GM19035 (cell line): ENCODE measurements at regions not wholly inside any gene's neighbourhood (a gene's known extent, or its start where the extent isn't known, plus 50 kb on each side); places are given as distances from the start of the nearest gene placed in this dataset.

Source experiments
- ATAC-seq: cut with Tn5 transposase; IDR thresholded peaks from one replicate; pipeline ENCODE4 v1.9.1; 2021; ENCODE audit not compliant: unreplicated experiment

GRCh38 chr16:66220702-66221101 is 145.8 kb upstream of the CDH5 start:
- no peak for ATAC-seq

- ATAC-seq, result no peak
These were observed 147.0 kb upstream of the CDH5 start for GRCh38 chr16:66219491-66219890.

GRCh38 chr16:66212428-66212827 is 154.1 kb upstream of the CDH5 start:
- ATAC-seq, result no peak

GRCh38 chr16:66211651-66212050 is 154.8 kb upstream of the CDH5 start:
- no peak for ATAC-seq

GRCh38 chr16:66207883-66208265 is 158.6 kb upstream of the CDH5 start:
- no peak for ATAC-seq

- ATAC-seq, result no peak
These were observed 159.2 kb upstream of the CDH5 start for GRCh38 chr16:66207139-66207882.

GRCh38 chr16:66206363-66206762 is 160.1 kb upstream of the CDH5 start:
- ATAC-seq, result no peak

- no peak for ATAC-seq
These were observed 160.9 kb upstream of the CDH5 start for GRCh38 chr16:66205287-66206231.

GRCh38 chr16:66204756-66205155 is 161.7 kb upstream of the CDH5 start:
- no peak for ATAC-seq

GRCh38 chr16:66203476-66203875 is 163.0 kb upstream of the CDH5 start:
- no peak for ATAC-seq

- ATAC-seq, result no peak
These were observed 167.3 kb upstream of the CDH5 start for GRCh38 chr16:66199189-66199588.

GRCh38 chr16:66198641-66199040 is 167.8 kb upstream of the CDH5 start:
- no peak for ATAC-seq

- no peak for ATAC-seq
These were observed 168.7 kb upstream of the CDH5 start for GRCh38 chr16:66197668-66198278.

GRCh38 chr16:66196770-66197169 is 169.7 kb upstream of the CDH5 start:
- ATAC-seq, result no peak

- no peak for ATAC-seq
These were observed 171.6 kb upstream of the CDH5 start for GRCh38 chr16:66194866-66195265.

- no peak for ATAC-seq
These were observed 172.8 kb upstream of the CDH5 start for GRCh38 chr16:66193543-66194229.

GRCh38 chr16:66190411-66190810 is 176.1 kb upstream of the CDH5 start:
- no peak for ATAC-seq

GRCh38 chr16:66189951-66190350 is 176.5 kb upstream of the CDH5 start:
- no peak for ATAC-seq

GRCh38 chr16:66188917-66189725 is 177.4 kb upstream of the CDH5 start:
- ATAC-seq, result no peak

GRCh38 chr16:66186251-66186785 is 180.2 kb upstream of the CDH5 start:
- no peak for ATAC-seq
